Activated CD4-positive, alpha-beta T cell treated with anti-CD3 and anti-CD28 coated beads, Interleukin-2, amount 50 U/mL, for 16 hours (primary cell): ENCODE measurements at regions not wholly inside any gene's neighbourhood (a gene's known extent, or its start where the extent isn't known, plus 50 kb on each side); places are given as distances from the start of the nearest gene placed in this dataset.

Experiments
- DNase-seq: peaks from one replicate; pipeline ENCODE4 v3.0.0-alpha.2; 2020

GRCh38 chr10:126787201-126787600 lies 116.7 kb upstream of the C10orf90 start:
- no peak for DNase-seq

DNA sequence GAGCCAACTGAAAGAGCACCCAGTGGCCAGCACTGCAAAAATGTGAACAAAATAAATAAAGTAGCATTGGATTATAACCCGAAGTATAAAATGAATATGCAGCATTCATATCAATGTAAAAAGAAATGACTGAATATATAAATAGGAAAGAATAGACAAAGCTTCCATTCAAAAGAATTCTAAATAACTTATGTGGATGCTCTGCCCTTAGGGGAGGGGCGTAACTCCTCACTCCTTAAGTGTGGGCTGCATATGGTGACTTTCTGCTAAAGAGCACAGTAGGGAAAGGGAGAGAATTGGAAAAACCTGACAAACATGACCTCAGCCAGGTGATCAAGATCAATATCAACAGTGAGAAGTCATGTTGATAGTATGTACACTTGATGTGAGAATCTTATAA lies 109.9 kb upstream of the DOCK1 start:
- DNase-seq: no peak

GRCh38 chr10:126798649-126799048 lies 106.6 kb upstream of the DOCK1 start:
- DNase-seq: no peak

DNA sequence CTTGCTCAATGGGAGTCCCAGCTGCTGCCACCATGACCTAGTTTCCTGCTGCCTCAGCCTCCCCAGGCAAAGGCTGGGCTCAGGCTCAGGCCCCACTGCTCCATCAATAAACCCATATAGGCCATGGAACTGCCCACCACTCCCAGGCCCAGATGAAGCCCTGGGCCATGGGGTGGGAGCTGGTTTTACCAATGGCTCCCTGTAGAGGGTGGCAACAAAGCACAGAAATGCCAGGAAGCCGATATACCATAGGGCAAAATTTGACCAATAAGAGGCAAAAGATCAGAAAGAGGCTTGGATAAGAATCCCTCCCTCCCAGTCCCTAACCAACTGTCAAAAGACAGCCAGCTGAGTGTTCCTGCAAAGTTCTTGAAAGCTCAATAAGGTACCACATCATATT lies 101.8 kb upstream of the DOCK1 start:
- no peak for DNase-seq

DNA sequence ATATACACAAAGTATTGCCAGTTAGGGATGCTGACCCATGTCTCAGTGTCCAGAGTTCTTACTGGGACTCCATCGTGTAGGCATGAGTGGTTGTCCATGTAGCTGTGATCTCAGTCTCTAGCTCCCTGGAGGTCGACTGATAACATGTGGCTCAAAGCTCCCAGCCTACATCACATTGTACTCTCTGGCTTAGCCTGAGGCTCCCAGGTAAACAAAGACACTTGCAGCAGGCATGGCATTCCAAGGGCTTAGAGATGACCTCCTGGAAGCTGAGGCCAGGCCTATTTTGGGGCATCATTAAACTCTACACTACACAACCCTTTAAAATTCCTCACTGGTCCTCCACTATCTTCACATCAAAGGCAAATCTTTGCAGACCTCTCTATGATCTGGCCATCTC lies 100.8 kb upstream of the DOCK1 start:
- DNase-seq: no peak

DNA sequence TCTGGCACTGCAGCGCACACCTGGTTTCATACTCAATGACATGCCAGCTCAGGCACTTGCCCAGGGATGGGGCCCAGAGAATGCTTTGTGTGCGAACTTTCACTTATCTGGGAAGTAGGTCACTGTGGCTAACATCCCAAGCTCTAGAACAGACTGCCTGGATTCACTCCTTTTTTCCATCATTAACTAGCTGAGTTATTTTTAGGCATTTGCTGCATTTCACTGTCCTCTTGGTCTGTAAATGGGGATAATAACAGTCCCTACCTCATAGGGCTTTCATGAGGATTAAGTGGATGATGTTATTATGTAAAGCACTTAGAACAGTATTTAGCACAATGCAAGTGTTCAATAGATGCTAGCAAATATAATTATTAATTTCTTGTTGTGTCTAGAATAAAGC lies 98.7 kb upstream of the DOCK1 start:
- no peak for DNase-seq

DNA sequence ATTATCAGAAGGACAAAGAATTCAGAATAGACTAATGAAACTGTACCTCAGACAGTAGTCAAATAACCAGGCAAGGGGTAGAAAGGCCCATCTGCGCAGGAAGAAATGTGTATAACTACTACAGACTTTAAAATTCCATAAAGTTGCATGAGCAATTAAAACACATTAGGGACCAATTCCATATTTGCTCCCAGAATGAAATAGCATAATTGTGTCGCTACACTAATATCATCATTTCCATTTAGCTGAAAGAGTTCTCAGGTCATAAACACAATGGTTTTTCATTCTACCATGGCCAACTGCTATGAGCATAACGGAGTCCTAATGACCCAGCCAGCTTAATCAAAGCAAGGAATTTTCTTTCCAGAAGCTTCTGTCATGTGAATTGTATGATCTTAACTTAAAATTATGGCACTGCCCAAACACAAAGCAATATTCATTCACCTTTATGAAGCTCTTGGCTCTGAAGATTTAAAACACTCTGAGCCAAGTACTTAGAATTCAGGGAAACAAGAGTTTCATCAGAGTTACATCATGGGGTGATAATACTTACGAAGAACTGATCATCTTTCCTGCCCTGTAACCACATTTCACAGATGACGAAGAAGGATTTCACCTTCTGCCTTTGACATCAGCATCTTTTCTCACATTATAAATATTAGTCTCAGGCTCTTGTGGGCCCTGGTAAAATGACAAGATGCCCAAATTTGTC lies 98.1 kb upstream of the DOCK1 start:
- no peak for DNase-seq

DNA sequence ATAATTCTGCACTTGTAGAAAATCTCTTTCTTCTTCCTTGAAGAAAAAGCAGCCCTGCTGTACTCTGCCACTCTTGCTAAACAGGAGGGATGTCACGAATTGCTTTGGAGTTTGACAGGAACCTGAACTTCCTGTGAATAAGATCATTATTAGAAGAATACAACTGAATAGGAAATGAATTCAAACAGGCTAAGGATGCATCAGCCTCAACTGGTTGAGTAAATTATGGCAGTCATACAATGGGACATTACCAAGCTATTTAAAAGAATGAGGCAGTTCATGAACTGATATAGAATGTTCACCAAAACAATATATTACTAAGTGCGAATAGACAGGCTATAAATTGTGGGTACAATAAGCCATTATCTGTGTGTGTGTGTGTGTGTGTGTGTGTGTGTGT lies 97.1 kb upstream of the DOCK1 start:
- no peak for DNase-seq

DNA sequence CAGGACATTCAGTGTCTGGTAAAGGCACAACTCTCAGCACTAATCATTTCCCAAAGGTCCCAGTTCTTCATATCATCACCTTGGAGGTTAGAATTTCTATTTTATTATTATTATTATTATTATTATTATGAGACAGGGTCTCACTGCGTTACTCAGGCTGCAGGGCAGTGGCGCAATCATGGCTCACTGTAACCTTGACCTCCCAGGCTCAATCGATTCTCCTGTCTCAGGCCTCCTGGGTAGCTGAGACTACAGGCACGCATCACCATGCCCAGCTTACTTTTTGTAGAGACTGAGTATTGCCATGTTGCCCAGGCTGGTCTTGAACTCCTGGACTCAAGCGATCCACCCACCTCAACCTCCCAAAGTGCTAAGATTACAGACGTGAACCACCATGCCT lies 91.8 kb upstream of the DOCK1 start:
- DNase-seq: no peak

DNA sequence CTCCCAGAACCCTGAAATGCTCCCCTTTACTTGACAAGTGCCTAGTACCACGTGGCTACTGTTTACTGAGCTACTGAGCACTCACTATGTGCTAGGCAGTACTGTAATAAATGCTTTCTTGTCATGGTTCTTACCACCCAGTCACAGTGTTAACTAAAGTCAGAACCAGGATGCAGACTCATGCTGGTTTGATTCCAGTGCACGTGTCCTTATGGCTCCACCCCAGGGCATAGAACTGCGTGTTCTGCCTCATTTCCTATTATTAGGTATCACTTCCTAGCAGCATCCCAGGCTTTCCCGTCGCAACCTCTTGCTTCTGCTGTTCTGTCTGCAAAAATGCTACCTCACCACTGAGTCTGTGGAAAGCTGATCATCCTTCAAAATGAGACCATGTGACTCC lies 71.7 kb upstream of the DOCK1 start:
- no peak for DNase-seq

DNA sequence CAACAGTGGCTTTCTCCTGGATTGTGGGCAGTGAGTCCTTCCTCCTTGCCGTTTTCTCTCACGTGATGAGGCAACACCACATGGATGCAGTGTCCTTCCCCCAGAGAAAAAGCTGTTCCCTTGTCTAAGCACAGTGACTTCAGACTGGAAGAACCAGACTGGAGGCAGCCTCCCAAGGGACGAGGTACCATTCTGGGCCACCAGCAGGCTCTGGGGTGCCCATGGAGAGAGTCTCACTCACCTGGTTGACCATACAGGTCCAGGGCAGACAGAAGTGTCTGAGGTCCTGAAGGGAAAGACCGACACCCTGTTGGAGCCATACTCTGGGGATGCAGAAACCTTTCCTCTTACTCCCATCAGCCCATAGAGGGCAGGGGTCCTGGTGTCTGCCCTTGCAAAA lies 69.2 kb upstream of the DOCK1 start:
- no peak for DNase-seq

DNA sequence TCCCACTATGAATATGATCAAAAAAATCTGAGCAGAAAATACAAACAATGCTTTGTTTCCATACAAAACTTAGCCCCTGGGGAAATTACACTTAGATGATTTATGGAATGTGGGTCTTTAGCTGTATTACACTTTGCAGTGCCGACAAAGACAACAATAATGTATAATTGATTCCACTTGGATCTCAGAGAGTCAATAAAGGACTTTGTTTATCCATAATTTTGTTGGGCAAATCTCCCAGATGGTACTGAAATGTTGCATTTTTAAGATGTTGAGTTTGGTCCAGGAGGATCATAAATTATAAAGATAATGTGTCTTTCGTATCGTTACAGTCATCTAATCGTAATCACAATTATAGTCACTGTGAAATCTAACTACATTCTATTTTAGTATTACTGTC lies 66.9 kb upstream of the DOCK1 start:
- DNase-seq: no peak

- DNase-seq: no peak
These were observed 66.0 kb upstream of the DOCK1 start for GRCh38 chr10:126839094-126839761.

DNA sequence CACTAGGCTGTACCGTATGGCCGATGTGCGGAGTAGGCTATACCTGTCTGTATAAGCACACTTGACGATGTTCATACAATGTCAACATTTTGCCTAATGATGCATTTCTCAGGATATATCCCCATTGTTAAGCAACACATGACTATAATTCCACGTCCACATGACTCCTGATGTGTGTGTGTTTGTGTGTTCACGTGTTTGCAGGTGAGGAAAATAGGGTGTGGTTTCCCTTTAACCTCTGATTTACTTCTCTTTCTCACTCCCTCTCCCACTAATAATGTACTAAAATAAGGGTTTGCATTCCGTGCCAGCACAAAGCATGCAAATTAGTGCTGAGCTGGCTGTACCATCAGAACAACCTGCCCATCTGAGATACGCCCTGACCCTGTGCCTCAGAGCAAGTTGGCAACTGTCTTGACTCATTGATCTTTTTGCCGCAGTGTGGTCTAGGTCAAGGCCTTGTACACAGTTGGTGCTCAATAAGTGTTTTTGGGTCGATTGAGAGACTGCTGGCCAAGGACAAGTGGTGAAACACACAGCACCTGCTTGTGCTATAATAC lies 64.6 kb upstream of the DOCK1 start:
- no peak for DNase-seq

DNA sequence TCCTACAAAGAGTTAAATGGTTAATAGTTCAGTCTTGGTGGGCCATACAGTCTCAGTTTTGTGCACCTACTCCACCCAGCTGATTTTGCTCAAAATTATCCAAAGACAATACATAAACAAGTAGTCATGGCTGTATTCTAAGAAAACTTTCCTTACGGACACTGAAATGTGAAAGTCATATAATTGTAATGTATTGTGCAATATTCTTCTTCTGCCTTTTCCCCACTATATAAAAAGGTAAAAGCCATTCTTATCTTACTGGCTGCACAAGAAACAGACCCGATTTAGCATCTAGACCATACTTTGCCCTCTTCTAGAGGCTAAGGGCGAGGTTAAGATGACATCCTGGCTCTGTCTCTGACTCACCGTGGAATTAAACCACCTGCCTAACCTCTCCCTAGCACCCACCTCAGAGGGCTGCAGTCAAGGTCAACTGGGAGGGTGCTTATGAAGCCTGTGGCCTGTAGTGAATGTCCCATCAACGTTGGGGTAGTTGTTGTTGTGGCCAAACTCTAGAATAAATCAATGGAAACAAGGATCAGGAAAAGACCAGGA lies 63.8 kb upstream of the DOCK1 start:
- DNase-seq: no peak

DNA sequence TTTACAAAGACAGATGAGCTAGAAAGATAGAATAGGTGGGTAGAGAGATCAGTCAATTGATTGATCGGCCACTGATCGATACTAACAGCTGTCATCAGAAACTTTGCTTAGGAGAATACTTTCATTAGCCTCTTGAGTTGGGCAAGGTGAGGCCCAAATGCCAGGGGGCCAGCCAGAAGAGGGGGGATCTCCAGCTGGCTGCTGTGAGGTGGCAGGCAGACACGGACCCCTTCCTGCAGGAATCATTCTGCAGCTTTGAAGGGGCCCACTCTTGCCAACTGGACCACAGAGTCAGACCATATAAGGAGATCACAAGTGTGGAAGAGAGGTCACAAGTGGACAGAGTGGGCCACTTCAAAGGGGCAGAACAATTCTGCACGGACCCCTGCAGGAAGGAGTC lies 62.9 kb upstream of the DOCK1 start:
- no peak for DNase-seq

DNA sequence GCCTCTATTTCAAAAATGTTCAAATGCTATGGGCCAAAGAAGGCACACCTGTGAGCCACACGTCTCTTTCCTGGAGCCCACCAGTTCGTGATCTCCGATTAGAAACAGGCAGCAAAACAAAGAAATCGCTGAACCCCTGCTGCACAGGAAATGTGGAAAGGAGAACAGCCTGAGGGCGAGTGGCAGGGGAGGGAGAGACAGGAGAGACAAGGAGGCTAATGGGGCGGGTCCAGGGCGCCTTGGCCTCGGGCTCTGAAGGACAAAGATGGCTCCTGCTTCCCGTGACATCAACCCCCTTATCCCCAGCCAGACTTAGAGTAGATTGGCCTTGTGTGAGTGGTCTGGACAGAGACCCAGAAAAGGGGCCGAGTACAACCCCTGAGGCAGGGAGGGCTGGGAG lies 62.4 kb upstream of the DOCK1 start:
- DNase-seq: no peak

- DNase-seq: no peak
These were observed 61.8 kb upstream of the DOCK1 start for GRCh38 chr10:126843299-126843934.

GRCh38 chr10:126844406-126844805 lies 60.8 kb upstream of the DOCK1 start:
- no peak for DNase-seq

DNA sequence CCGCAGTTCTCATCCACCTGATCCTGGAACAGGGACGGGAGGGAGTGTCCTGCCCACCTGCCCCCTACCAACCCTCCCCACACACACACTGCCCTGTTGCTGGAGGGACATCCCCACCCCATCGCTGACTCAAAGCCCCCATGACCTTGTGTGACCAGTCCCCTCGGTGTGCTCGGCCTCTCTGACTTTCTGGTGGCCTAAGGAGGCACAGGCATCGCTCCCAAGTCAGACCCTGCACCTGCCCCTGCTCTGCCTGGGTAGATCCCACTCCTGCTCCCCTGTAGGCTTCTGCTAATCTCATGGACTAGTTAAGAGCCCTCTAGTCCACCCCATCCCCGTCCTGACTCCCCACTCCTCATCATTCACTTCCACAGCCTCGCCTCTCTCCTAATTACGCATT lies 58.8 kb upstream of the DOCK1 start:
- no peak for DNase-seq

- no peak for DNase-seq
These were observed 58.3 kb upstream of the DOCK1 start for GRCh38 chr10:126846959-126847358.

DNA sequence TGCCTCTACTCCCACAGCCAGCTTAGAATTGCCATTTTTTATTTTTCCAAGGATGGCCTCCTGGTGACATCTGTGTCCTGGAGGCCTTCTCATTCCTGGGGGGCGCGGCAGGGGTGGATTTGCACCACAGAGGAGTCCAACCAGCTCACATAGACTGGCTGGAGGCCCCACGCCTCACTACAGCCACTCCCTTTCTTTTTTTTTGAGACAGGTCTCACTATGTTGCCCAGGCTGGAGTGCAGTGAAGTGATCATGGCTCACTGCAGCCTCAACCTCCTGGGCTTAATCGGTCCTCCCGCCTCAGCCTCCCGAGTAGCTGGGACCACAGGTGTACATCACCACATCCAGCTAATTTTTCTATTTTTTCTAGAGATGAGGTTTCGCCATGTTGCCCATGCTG lies 57.6 kb upstream of the DOCK1 start:
- DNase-seq: no peak

DNA sequence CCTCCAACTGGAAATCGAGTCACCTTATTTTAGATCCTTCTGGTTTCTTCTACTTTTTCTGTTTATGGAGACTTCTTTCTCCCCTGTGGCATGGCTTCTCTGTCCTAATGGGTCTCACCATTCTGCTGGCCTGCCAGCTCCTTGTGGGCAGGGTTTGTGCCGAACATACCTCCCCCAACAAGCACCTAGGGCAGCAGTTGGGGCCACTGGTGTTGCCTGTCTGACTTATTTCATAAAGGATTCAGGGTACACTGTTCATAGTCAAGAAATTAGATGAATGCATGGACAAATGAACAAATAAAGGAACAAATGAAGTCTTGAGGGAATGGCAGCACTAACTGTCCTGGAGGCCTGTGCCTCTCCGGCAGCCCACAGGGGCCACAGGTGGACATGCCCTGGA lies 55.6 kb upstream of the DOCK1 start:
- no peak for DNase-seq
